HG03520 (cell line): ENCODE measurements at regions not wholly inside any gene's neighbourhood (a gene's known extent, or its start where the extent isn't known, plus 50 kb on each side); places are given as distances from the start of the nearest gene placed in this dataset.
A peak's percentile ranks its signal among the peaks of the same experiment; 100 is the strongest.
"Not testable (repeated sequence)": the region's sequence is repeated elsewhere in the genome, so short reads cannot be mapped to it uniquely, and the experiment has no call there.

ENCODE experiments used
- ATAC-seq: cut with Tn5 transposase; IDR thresholded peaks from one replicate; pipeline ENCODE4 v1.9.1; 2021; ENCODE audit warnings: mild to moderate bottlenecking, moderate library complexity; ENCODE audit not compliant: unreplicated experiment

- ATAC-seq: not testable (repeated sequence)
Measured at GRCh38 chr9:41019858-41020562, 108.5 kb downstream of the FOXD4L6 start.

GRCh38 chr9:41018948-41019347 is 109.5 kb downstream of the FOXD4L6 start:
- ATAC-seq: not testable (repeated sequence)

GRCh38 chr9:41016699-41017098 is 111.8 kb downstream of the FOXD4L6 start:
- ATAC-seq: not testable (repeated sequence)

DNA sequence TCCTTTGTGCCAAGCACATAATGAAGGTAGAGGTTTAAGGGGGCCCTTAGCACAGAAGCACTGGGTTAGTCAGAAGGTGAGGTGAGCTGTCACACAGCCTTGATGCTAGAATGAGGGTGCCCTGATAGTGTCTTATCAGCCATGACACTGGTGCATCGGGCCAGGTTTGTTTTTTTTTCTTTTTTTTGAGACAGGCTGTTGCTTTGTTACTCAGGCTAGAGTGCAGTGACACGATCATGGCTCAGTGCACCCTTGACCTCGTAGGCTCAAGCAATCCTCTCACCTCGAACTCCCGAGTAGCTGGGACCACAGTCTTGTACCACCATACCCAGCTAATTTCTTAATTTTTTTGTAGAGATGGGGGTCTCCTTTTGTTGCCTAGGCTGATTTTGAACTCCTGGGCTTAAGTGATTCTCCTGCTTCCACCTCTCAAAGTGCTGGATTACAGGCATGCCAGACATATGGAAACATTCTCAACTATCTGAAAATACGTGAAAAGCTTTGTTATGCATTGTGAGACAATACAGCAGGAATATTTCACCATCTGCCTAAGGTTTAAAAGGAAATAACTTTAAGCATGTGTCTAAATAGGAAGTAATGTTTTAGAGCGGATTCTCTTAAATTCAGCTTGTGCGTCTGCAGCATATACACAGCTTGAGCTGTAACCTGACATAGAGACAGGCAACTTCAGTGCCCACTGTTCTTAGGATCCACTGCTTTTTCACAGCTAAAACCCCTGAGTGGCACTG is 128.4 kb downstream of the FOXD4L6 start:
- ATAC-seq: not testable (repeated sequence)

GRCh38 chr9:40995490-40995889 is 133.0 kb downstream of the FOXD4L6 start:
- not testable (repeated sequence) for ATAC-seq

- not testable (repeated sequence) for ATAC-seq
Measured at GRCh38 chr9:40993842-40994241, 134.6 kb downstream of the FOXD4L6 start.

- not testable (repeated sequence) for ATAC-seq
Measured at GRCh38 chr9:40993375-40993774, 135.1 kb downstream of the FOXD4L6 start.

GRCh38 chr9:40992472-40992821 is 136.0 kb downstream of the FOXD4L6 start:
- peak; percentile 23 for ATAC-seq

- ATAC-seq: peak; percentile 100
Measured at GRCh38 chr9:40991741-40992471, 136.6 kb downstream of the FOXD4L6 start.

- not testable (repeated sequence) for ATAC-seq
Measured at GRCh38 chr9:40991100-40991740, 137.3 kb downstream of the FOXD4L6 start.

GRCh38 chr9:40986332-40986731 is 142.1 kb downstream of the FOXD4L6 start:
- ATAC-seq: not testable (repeated sequence)

DNA sequence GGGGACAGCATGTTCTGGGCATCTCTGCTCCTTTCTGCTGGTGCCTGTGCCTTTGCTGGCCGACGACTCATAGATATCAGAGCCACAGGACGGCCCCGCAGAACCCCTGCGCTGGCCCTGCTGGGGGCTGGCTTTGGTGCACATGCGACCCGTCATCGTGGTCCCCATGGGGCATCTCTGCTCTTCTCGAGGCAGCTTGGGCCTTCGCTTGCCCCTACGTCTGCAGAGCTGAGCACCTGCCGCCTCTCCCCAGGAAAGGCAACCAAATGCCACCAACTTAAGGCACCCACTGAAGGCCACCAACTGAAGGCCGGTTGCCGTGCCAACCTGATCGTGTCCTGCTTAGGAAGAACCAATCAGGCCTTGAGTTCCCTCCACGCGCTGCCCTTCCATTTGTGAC is 153.1 kb downstream of the FOXD4L6 start:
- ATAC-seq: not testable (repeated sequence)

GRCh38 chr9:40974912-40975311 is 153.6 kb downstream of the FOXD4L6 start:
- not testable (repeated sequence) for ATAC-seq

GRCh38 chr9:40971773-40972172 is 156.7 kb downstream of the FOXD4L6 start:
- ATAC-seq: not testable (repeated sequence)

DNA sequence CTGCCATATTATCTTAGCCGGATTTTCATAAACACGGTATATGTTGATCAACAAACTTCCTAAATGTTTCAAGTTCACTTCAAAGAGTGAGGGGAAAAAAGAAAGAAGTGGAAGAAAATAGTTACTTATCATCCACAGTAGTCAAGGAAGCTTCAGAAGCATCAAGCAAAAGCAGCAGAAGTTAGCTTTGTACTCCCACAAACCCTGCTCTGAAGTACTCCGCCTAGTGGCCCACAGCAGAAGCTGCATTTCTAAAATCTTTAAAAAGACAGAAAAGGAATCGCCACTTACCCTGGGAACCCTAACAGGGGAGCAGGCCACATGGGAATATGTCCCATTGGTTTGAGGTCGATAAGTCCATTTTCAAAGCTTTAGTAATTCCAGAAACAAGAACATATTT is 158.1 kb downstream of the FOXD4L6 start:
- not testable (repeated sequence) for ATAC-seq

GRCh38 chr9:40962461-40962860 is 166.0 kb downstream of the FOXD4L6 start:
- not testable (repeated sequence) for ATAC-seq

- not testable (repeated sequence) for ATAC-seq
Measured at GRCh38 chr9:40951876-40952494, 176.5 kb downstream of the FOXD4L6 start.

GRCh38 chr9:40946228-40946627 is 182.3 kb downstream of the FOXD4L6 start:
- ATAC-seq: not testable (repeated sequence)

- ATAC-seq: not testable (repeated sequence)
Measured at GRCh38 chr9:40942730-40943129, 185.8 kb downstream of the FOXD4L6 start.

DNA sequence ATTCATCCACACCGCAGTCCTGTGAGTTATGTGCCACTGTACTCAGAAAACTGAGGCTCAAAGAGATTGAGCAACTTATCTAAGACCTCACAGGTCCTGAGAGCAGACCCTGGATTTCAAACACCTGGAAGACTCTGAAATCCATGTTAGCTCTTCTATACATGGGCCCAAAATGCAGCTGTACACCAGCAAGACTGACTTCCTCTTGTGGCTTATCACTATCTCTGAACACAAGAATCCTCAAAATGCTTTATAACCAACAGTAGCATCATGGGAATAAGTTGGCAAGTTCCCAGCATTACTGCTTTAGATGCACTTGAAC is 188.6 kb downstream of the FOXD4L6 start:
- ATAC-seq: not testable (repeated sequence)
